ENCODE measurements at regions not wholly inside any gene's neighbourhood (a gene's known extent, or its start where the extent isn't known, plus 50 kb on each side); places are given as distances from the start of the nearest gene placed in this dataset.
"Not testable (repeated sequence)": the region's sequence is repeated elsewhere in the genome, so short reads cannot be mapped to it uniquely, and the experiment has no call there.

DNA sequence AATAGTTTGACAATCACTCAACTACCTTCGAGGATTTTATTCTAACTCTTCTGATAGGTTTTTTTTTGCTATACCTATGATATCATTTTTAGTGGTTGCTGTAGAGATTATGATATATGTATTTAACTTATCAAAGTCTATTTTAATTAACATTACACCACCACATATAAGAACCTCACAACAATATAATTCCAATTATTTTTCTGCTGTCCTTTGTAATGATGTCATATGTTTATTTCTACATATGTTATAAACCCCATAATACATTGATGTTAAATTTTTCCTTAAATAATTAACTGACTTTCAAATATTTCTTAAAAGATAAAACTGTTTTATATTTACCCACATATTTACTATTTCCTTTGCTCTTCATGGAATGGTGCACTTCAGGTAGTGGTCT, 103.4 kb upstream of the KITLG start:
- DNase-seq (ENCODE audit: low spot score) (no peak), ATAC-seq (ENCODE audit: low read depth) (no peak)
- no peak overlapping the region for H3K27ac ChIP-seq (ENCODE audit: poor library complexity, severe bottlenecking)
- H3K27me3 ChIP-seq (ENCODE audit: insufficient read depth, poor library complexity, severe bottlenecking), result no peaks in the 10 kb centered on the region
- H3K4me1 ChIP-seq (ENCODE audit: insufficient read depth, poor library complexity, severe bottlenecking), result no peaks in the 10 kb centered on the region
- H3K9me3 ChIP-seq (ENCODE audit: severe bottlenecking), result no peaks in the 10 kb centered on the region
- H3K4me3 ChIP-seq (ENCODE audit: severe bottlenecking), result no peak overlapping the region
- H3K36me3 ChIP-seq (ENCODE audit: low read depth), result no peaks in the 10 kb centered on the region
- TF ChIP-seq, protein P1, sequence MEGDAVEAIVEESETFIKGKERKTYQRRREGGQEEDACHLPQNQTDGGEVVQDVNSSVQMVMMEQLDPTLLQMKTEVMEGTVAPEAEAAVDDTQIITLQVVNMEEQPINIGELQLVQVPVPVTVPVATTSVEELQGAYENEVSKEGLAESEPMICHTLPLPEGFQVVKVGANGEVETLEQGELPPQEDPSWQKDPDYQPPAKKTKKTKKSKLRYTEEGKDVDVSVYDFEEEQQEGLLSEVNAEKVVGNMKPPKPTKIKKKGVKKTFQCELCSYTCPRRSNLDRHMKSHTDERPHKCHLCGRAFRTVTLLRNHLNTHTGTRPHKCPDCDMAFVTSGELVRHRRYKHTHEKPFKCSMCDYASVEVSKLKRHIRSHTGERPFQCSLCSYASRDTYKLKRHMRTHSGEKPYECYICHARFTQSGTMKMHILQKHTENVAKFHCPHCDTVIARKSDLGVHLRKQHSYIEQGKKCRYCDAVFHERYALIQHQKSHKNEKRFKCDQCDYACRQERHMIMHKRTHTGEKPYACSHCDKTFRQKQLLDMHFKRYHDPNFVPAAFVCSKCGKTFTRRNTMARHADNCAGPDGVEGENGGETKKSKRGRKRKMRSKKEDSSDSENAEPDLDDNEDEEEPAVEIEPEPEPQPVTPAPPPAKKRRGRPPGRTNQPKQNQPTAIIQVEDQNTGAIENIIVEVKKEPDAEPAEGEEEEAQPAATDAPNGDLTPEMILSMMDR (IDR thresholded peaks at IDR 0.05; ENCODE audit: poor library complexity, severe bottlenecking), result no peak

DNA sequence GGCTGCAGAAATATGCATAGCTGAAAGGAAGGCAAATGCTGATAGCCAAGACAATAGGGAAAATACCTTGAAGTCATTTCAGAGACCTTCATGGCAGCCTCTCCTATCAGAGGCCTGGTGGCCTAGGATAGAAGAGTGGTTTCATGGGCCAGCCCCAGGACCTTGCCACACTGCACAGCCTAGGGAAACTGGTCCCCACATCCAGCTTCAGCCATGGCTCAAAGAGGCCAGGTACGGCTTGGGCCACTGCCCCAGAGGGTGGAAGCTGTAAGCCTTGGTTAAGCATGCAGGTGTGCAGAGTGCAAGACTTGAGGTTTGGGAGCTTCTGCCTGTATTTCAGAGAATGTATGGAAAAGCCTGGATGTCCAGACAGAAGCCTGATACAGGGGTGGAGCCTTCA, 101.0 kb upstream of the KITLG start:
- Histone ChIP-seq H3K36me3 (ENCODE audit: low read depth) (no peaks in the 10 kb centered on the region), H3K27ac (ENCODE audit: poor library complexity, severe bottlenecking) (no peak overlapping the region), H3K9me3 (ENCODE audit: severe bottlenecking) (no peaks in the 10 kb centered on the region), H3K4me1 (ENCODE audit: insufficient read depth, poor library complexity, severe bottlenecking) (no peaks in the 10 kb centered on the region), H3K4me3 (ENCODE audit: severe bottlenecking) (no peak overlapping the region), H3K27me3 (ENCODE audit: insufficient read depth, poor library complexity, severe bottlenecking) (no peaks in the 10 kb centered on the region)
- DNase-seq (ENCODE audit: low spot score) (no peak), ATAC-seq (ENCODE audit: low read depth) (no peak)
- TF ChIP-seq, protein P1 (IDR thresholded peaks at IDR 0.05; ENCODE audit: poor library complexity, severe bottlenecking), result no peak

DNA sequence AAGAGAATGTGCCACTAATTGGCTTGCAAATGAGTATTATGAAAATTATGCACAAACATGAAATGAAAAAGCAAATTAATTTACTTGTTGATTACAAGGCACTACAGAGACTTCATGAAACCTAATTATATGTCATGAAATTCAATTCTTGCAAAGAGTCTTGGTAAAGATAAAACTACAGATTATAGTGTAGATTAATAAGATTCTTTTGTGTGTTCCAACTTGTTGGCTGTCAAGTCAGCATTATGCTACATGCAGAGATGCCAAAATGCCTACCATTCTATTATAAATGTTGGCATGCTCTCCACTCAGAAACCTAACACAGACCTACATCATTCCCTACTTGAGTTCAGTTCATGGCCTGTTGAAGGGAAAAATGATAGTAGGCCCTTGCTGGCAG, 97.2 kb upstream of the KITLG start:
- H3K36me3 ChIP-seq (ENCODE audit: low read depth), result no peaks in the 10 kb centered on the region
- H3K27ac ChIP-seq (ENCODE audit: poor library complexity, severe bottlenecking), result no peak overlapping the region
- H3K27me3 ChIP-seq (ENCODE audit: insufficient read depth, poor library complexity, severe bottlenecking), result no peaks in the 10 kb centered on the region
- H3K4me1 ChIP-seq (ENCODE audit: insufficient read depth, poor library complexity, severe bottlenecking), result no peaks in the 10 kb centered on the region
- no peak for DNase-seq (ENCODE audit: low spot score)
- no peak overlapping the region for H3K4me3 ChIP-seq (ENCODE audit: severe bottlenecking)
- ATAC-seq (ENCODE audit: low read depth), result no peak
- TF ChIP-seq, protein P1 (IDR thresholded peaks at IDR 0.05; ENCODE audit: poor library complexity, severe bottlenecking), result no peak
- no peaks in the 10 kb centered on the region for H3K9me3 ChIP-seq (ENCODE audit: severe bottlenecking)

DNA sequence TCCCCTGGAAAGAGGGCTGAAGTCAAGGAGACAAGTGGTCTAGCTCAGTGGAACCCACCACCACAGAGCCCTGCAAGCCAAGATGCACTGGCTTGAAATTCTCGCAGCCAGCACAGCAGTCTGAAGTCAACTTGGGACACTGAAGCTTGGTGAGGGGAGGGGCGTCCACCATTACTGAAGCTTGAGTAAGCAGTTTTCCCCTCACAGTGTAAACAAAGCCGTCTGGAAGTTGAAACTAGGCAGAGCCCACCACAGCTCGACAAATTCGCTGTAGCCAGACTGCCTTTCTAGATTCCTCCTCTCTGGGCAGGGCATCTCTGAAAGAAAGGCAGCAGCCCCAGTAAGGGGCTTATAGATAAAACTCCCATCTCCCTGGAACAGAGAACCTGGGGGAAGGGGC, 87.3 kb upstream of the KITLG start:
- H3K27me3 ChIP-seq (ENCODE audit: insufficient read depth, poor library complexity, severe bottlenecking); H3K4me1 ChIP-seq (ENCODE audit: insufficient read depth, poor library complexity, severe bottlenecking); DNase-seq (ENCODE audit: low spot score); H3K9me3 ChIP-seq (ENCODE audit: severe bottlenecking); H3K27ac ChIP-seq (ENCODE audit: poor library complexity, severe bottlenecking); ATAC-seq (ENCODE audit: low read depth); H3K36me3 ChIP-seq (ENCODE audit: low read depth); H3K4me3 ChIP-seq (ENCODE audit: severe bottlenecking): not testable (repeated sequence)

DNA sequence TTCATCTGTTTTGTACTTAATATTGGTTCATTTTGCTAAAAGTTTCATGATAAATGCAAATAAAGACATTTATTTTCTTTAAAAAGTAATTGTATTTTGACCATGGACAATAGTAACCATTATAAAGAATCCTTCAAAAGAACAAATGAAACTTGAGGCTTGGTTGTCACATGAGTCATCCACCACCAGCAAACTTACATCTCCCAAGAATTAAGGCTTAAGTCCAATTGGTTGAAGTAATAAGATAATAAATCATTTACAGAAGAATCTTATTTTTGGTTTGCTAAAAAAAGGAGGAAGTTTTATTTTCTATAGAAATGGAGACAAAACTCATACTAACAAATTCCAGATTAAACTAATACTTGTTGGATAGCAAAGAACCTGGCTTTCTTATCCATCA, 84.8 kb upstream of the KITLG start:
- no peaks in the 10 kb centered on the region for H3K9me3 ChIP-seq (ENCODE audit: severe bottlenecking)

More for the DNA sequence above, 84.8 kb upstream of the KITLG start:
- Histone ChIP-seq H3K27me3 (ENCODE audit: insufficient read depth, poor library complexity, severe bottlenecking) (no peaks in the 10 kb centered on the region), H3K4me1 (ENCODE audit: insufficient read depth, poor library complexity, severe bottlenecking) (no peaks in the 10 kb centered on the region), H3K27ac (ENCODE audit: poor library complexity, severe bottlenecking) (no peak overlapping the region), H3K36me3 (ENCODE audit: low read depth) (no peaks in the 10 kb centered on the region), H3K4me3 (ENCODE audit: severe bottlenecking) (no peak overlapping the region)
- TF ChIP-seq, protein P1 (IDR thresholded peaks at IDR 0.05; ENCODE audit: poor library complexity, severe bottlenecking), result no peak
- DNase-seq (ENCODE audit: low spot score) (no peak), ATAC-seq (ENCODE audit: low read depth) (no peak)
